ENCODE measurements at regions not wholly inside any gene's neighbourhood (a gene's known extent, or its start where the extent isn't known, plus 50 kb on each side); places are given as distances from the start of the nearest gene placed in this dataset.

DNA sequence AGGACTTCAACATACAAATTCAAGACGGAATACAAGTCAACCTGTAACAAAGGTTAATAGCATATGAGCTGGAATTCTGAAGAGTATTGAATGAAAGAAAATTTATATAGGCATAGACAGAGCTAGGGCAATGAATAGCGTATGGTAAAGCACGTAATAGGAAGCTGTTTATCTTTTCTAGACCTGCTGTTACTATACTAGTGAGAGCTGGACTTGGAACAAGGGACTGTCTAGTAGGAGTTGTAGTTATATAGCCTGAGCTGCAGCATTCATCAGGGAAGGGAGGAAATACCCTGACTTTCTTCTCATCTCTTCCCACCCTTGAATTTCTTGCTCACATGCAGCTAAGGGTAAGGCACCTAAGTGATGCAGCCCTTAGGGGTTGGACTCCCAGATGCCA is 67.5 kb upstream of the PRLR start (continued):
- TF ChIP-seq, protein P1, sequence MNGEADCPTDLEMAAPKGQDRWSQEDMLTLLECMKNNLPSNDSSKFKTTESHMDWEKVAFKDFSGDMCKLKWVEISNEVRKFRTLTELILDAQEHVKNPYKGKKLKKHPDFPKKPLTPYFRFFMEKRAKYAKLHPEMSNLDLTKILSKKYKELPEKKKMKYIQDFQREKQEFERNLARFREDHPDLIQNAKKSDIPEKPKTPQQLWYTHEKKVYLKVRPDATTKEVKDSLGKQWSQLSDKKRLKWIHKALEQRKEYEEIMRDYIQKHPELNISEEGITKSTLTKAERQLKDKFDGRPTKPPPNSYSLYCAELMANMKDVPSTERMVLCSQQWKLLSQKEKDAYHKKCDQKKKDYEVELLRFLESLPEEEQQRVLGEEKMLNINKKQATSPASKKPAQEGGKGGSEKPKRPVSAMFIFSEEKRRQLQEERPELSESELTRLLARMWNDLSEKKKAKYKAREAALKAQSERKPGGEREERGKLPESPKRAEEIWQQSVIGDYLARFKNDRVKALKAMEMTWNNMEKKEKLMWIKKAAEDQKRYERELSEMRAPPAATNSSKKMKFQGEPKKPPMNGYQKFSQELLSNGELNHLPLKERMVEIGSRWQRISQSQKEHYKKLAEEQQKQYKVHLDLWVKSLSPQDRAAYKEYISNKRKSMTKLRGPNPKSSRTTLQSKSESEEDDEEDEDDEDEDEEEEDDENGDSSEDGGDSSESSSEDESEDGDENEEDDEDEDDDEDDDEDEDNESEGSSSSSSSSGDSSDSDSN (CRISPR knock-in tag; IDR thresholded peaks at IDR 0.05) = no peak
- TF ChIP-seq ZNF224 (CRISPR knock-in tag; IDR thresholded peaks at IDR 0.05) = no peak

DNA sequence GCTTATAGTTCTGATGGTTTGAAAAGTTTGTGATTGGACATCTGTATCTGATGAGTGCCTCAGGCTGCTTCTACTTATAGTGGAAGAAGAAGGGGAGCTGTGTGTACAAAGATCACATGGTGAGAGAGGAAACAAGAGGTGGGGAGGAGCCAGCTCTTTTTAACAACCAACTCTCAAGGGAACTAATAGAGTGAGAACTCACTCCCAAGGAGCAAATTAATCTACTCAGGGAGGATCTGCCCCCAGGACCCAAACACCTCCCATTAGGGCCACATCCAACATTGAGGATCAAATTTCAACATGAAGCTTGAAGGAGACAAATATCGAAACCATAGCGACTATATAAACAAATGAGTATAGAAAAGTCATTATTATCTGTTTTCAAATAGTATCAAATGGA is 64.7 kb upstream of the PRLR start:
- Histone ChIP-seq H3K9ac (ENCODE audit: insufficient read depth, low read depth, low read length) (no peak overlapping the region), H3K36me3 (replicated peaks in 1 of 2; ENCODE audit: control insufficient read depth in 1 of 2, insufficient read depth in 2 of 2, low read length in 2 of 2) (no peaks in the 10 kb centered on the region), H3K9me3 (ENCODE audit: low read length) (no peaks in the 10 kb centered on the region), H4K20me1 (ENCODE audit: insufficient read depth, low read length) (no peaks in the 10 kb centered on the region), H3K4me2 (ENCODE audit: low read depth, low read length) (no peak overlapping the region), H3K4me1 (ENCODE audit: insufficient read depth, low read length) (no peaks in the 10 kb centered on the region), H3K27me3 (ENCODE audit: control insufficient read depth in 1 of 2, insufficient read depth in 2 of 2, low read length in 2 of 2) (no peaks in the 10 kb centered on the region), H2AFZ (ENCODE audit: low read length) (no peak overlapping the region), H3K4me3 (replicated peaks in 1 of 3; ENCODE audit: insufficient read depth in 1 of 3, low read depth in 2 of 3, low read length in 3 of 3) (no peak overlapping the region), H3K79me2 (ENCODE audit: insufficient read depth, low read length) (no peaks in the 10 kb centered on the region), H3K27ac (ENCODE audit: extremely low read length, insufficient read depth, low read length) (no peak overlapping the region)
- no TSS peak for BruUV-seq (replicated peaks)
- POLR2A ChIA-PET = no interaction called here
- in situ Hi-C loops (cut with HindIII; ENCODE audit: extremely low pct_ligation_motif_present, low pct_unique_long_range_greater_than_20kb) = no loop called here
- no peak for DNase-seq (ENCODE audit: low spot score)
- FAIRE-seq = no peak
- intact Hi-C loops (cut with micrococcal nuclease; ENCODE audit: unreplicated experiment) = no loop called here
- CTCF ChIA-PET (ENCODE audit: low intra/inter-chr PET ratio, low total read pairs) = no interaction called here
- 91% methylated on average over 2 of the region's 2 CpGs for WGBS (ENCODE audit: low lambda C conversion rate)
- TF ChIP-seq SYNCRIP (IDR thresholded peaks at IDR 0.05; ENCODE audit: insufficient read depth, low read depth, low read length) (no peak), SPEN (CRISPR knock-in tag; IDR thresholded peaks at IDR 0.05; ENCODE audit: low read depth) (no peak), SMYD3 (CRISPR knock-in tag; IDR thresholded peaks at IDR 0.05) (no peak), ZNF879 (CRISPR knock-in tag; IDR thresholded peaks at IDR 0.05) (no peak), GATA4 (IDR thresholded peaks at IDR 0.05; ENCODE audit: borderline replicate concordance, low read depth) (no peak), ZNF549 (CRISPR knock-in tag; IDR thresholded peaks at IDR 0.05) (no peak), REL (CRISPR knock-in tag; conservative IDR thresholded peaks at IDR 0.05) (no peak), MAFF (IDR thresholded peaks at IDR 0.05; ENCODE audit: low read depth, low read length) (no peak), MTF1 (CRISPR knock-in tag; IDR thresholded peaks at IDR 0.05) (no peak), GATAD1 (CRISPR knock-in tag; IDR thresholded peaks at IDR 0.05) (no peak), ARNTL (CRISPR knock-in tag; IDR thresholded peaks at IDR 0.05) (no peak), ZNF225 (CRISPR knock-in tag; IDR thresholded peaks at IDR 0.05) (no peak), SRSF4 (IDR thresholded peaks at IDR 0.05; ENCODE audit: low read depth, low read length, poor library complexity, severe bottlenecking) (no peak)
- ATAC-seq = no peak

Data from HepG2 (cell line).